ENCODE measurements at regions not wholly inside any gene's neighbourhood (a gene's known extent, or its start where the extent isn't known, plus 50 kb on each side); places are given as distances from the start of the nearest gene placed in this dataset.

DNA sequence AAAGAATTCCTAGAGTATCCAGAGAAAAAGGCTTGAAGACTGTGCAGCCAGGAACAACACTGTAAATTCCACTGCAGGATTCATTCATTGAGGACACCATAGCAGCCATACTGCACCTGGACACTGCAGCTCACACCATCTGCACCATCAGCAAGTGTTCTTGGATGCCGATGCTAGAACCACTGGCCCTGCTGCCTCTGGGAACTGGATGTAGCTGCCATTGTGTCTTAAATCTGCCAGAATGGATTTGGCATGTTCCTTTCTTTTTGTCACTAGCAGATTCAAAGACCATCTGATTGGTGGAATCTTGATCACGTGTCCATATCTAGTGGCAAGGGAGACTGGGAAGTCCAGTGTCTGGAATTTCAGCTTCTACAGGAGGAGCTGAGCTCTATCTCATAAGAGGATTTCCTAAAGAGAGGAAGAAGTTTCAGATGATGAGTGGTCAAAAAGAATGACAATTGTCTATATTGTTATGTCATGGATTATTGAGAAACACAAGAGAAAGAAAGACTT lies 278.3 kb upstream of the ANKRD55 start:
- Histone ChIP-seq H4K20me1 (ENCODE audit: control insufficient read depth, insufficient read depth, insufficient read length) (no peaks in the 10 kb centered on the region), H3K14ac (ENCODE audit: insufficient read depth, low read length) (no peak overlapping the region), H3K4me1 (ENCODE audit: insufficient read depth, low read length) (no peaks in the 10 kb centered on the region; the same call in 1 of the 2 replicates), H3K23me2 (ENCODE audit: insufficient read length, low read depth, low read length, poor library complexity, severe bottlenecking) (no peaks in the 10 kb centered on the region), H3K9ac (ENCODE audit: extremely low read depth, insufficient read length, low read length) (no peak overlapping the region), H2BK20ac (ENCODE audit: low read depth, low read length, poor library complexity, severe bottlenecking) (no peak overlapping the region), H4K8ac (replicated peaks; ENCODE audit: insufficient read length, low read depth, low read length) (no peak overlapping the region), H3K18ac (ENCODE audit: insufficient read length, low read depth, low read length) (no peak overlapping the region), H3K79me1 (ENCODE audit: insufficient read depth, low read depth, low read length, poor library complexity, severe bottlenecking) (no peaks in the 10 kb centered on the region), H3K27me3 (ENCODE audit: insufficient read depth, low read length) (no peaks in the 10 kb centered on the region), H2BK15ac (ENCODE audit: low read depth, low read length) (no peak overlapping the region), H3K79me2 (ENCODE audit: insufficient read depth, low read length) (no peaks in the 10 kb centered on the region), H3K9me3 (ENCODE audit: control insufficient read depth, low read depth, low read length) (no peaks in the 10 kb centered on the region), H2BK12ac (ENCODE audit: insufficient read length, low read depth, low read length) (no peak overlapping the region), H3K56ac (ENCODE audit: insufficient read length, low read depth, low read length) (no peak overlapping the region), H4K91ac (ENCODE audit: insufficient read length, low read depth, low read length) (no peak overlapping the region), H4K5ac (ENCODE audit: insufficient read length, low read depth, low read length) (no peak overlapping the region), H3K27ac (ENCODE audit: insufficient read length, low read depth, low read length) (no peak overlapping the region), H2BK5ac (ENCODE audit: insufficient read length, low read length) (no peak overlapping the region), H3K4ac (ENCODE audit: low read depth, low read length) (no peak overlapping the region), H3T11ph (ENCODE audit: low read length) (no peak overlapping the region), H3K23ac (ENCODE audit: insufficient read length, low read depth, low read length) (no peak overlapping the region), H2AK5ac (ENCODE audit: insufficient read length, low read length) (no peak overlapping the region), H2BK120ac (ENCODE audit: low read depth, low read length, poor library complexity, severe bottlenecking) (no peak overlapping the region), H2AFZ (ENCODE audit: low read length) (no peak overlapping the region), H3K4me2 (ENCODE audit: insufficient read depth, insufficient read length, low read length) (no peak overlapping the region)
- Mint-ChIP-seq H3K4me3 (no peak overlapping the region), H3K4me1 (peaks cover 11 to 17% of the 10 kb centered on the region in 2 experiments), H3K27me3 (ENCODE audit: low read depth) (peaks cover 3% of the 10 kb centered on the region), H3K36me3 (ENCODE audit: insufficient read depth in 1 of 3, low read depth in 3 of 3) (no peaks in the 10 kb centered on the region), H3K27ac (no peak overlapping the region), H3K9me3 (no peaks in the 10 kb centered on the region)
- no peak for DNase-seq
- no CpG with 5 or more reads among the region's 2 CpGs for WGBS (ENCODE audit: extremely low coverage, insufficient read length, low lambda C conversion rate)
- TF ChIP-seq CTCF (conservative IDR thresholded peaks at IDR 0.05) = no peak

Measured in H9 (cell line).